ENCODE measurements at regions not wholly inside any gene's neighbourhood (a gene's known extent, or its start where the extent isn't known, plus 50 kb on each side); places are given as distances from the start of the nearest gene placed in this dataset.

DNA sequence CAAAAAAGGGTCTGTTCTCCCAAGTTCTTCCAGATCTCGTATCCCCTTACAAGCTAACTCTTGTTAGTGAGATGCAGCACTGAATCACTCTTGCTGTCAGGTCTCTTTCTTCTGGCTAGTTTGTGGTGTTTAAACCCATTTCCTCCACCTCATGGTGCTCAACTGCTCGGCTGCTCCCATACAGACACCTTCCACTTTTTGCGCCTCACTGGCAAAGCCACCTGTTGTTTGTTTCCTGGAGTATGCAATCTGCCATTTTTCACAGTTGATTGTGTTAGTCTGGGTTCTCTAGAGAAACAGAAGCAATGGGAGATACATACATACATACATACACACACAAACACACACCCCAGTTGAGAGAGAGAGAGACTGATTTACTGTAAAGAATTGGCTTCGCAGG, 124.4 kb upstream of the SP8 start:
- Histone ChIP-seq H4K20me1 (ENCODE audit: low read depth) (no peaks in the 10 kb centered on the region), H3K79me2 (ENCODE audit: low read depth) (no peaks in the 10 kb centered on the region), H2AFZ (replicated peaks) (no peak overlapping the region), H3K36me3 (no peaks in the 10 kb centered on the region), H3K4me3 (no peak overlapping the region), H3K9me3 (ENCODE audit: low read depth) (no peaks in the 10 kb centered on the region), H3K4me2 (no peak overlapping the region), H3K9ac (no peak overlapping the region), H3F3A (ENCODE audit: low read depth) (no peaks in the 10 kb centered on the region), H3K27ac (no peak overlapping the region), H3K27me3 (no peaks in the 10 kb centered on the region), H3K4me1 (peaks cover 7% of the 10 kb centered on the region)
- Mint-ChIP-seq H3K27me3 (ENCODE audit: insufficient read depth, low read depth) (peaks cover 3% of the 10 kb centered on the region), H3K27ac (no peak overlapping the region), H3K36me3 (no peaks in the 10 kb centered on the region), H3K4me3 (no peak overlapping the region), H3K9me3 (peaks cover 2% of the 10 kb centered on the region), H3K4me1 (peaks cover 8% of the 10 kb centered on the region)
- DNase-seq (ENCODE audit: low spot score), result no peak
- TF ChIP-seq EZH2phosphoT487 (IDR thresholded peaks at IDR 0.05), result no peak
- TF ChIP-seq, protein P1, sequence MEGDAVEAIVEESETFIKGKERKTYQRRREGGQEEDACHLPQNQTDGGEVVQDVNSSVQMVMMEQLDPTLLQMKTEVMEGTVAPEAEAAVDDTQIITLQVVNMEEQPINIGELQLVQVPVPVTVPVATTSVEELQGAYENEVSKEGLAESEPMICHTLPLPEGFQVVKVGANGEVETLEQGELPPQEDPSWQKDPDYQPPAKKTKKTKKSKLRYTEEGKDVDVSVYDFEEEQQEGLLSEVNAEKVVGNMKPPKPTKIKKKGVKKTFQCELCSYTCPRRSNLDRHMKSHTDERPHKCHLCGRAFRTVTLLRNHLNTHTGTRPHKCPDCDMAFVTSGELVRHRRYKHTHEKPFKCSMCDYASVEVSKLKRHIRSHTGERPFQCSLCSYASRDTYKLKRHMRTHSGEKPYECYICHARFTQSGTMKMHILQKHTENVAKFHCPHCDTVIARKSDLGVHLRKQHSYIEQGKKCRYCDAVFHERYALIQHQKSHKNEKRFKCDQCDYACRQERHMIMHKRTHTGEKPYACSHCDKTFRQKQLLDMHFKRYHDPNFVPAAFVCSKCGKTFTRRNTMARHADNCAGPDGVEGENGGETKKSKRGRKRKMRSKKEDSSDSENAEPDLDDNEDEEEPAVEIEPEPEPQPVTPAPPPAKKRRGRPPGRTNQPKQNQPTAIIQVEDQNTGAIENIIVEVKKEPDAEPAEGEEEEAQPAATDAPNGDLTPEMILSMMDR (IDR thresholded peaks at IDR 0.05), result no peak
- no peak for TF ChIP-seq EZH2 (IDR thresholded peaks at IDR 0.05)

DNA sequence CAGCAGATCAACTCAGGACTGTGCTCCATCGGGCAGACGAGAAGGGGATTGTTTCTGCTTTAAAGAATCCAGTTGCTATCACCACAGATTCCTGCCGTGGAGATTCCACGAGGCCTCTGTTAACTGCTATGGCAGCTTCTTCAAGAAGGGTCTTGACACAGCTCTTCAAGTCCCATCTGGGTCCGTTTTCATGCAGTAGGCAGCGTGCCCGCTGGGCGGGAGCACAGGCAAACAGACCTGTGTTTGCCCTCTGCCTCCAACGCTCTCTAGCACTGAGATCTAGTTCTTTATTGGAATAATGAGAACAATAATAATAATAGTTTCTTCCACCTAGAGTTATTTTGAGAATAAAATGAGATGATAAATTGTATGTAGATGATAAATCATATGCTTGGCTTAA, 127.2 kb upstream of the SP8 start:
- Histone ChIP-seq H3K36me3 (no peaks in the 10 kb centered on the region), H3K27ac (no peak overlapping the region), H3K4me2 (no peak overlapping the region), H3K9ac (no peak overlapping the region), H2AFZ (replicated peaks) (no peak overlapping the region), H3K4me3 (no peak overlapping the region), H3K27me3 (no peaks in the 10 kb centered on the region), H3K79me2 (ENCODE audit: low read depth) (no peaks in the 10 kb centered on the region), H3K4me1 (no peaks in the 10 kb centered on the region), H4K20me1 (ENCODE audit: low read depth) (no peaks in the 10 kb centered on the region), H3K9me3 (ENCODE audit: low read depth) (no peaks in the 10 kb centered on the region), H3F3A (ENCODE audit: low read depth) (no peaks in the 10 kb centered on the region)
- Mint-ChIP-seq H3K36me3 (no peaks in the 10 kb centered on the region), H3K4me3 (no peak overlapping the region), H3K27me3 (ENCODE audit: insufficient read depth, low read depth) (peaks cover under 1% of the 10 kb centered on the region), H3K9me3 (peaks cover 2% of the 10 kb centered on the region), H3K4me1 (peaks cover 14% of the 10 kb centered on the region), H3K27ac (no peak overlapping the region)
- TF ChIP-seq, protein P1 (IDR thresholded peaks at IDR 0.05), result no peak
- no peak for TF ChIP-seq EZH2phosphoT487 (IDR thresholded peaks at IDR 0.05)
- no peak for TF ChIP-seq EZH2 (IDR thresholded peaks at IDR 0.05)
- no peak for DNase-seq (ENCODE audit: low spot score)

DNA sequence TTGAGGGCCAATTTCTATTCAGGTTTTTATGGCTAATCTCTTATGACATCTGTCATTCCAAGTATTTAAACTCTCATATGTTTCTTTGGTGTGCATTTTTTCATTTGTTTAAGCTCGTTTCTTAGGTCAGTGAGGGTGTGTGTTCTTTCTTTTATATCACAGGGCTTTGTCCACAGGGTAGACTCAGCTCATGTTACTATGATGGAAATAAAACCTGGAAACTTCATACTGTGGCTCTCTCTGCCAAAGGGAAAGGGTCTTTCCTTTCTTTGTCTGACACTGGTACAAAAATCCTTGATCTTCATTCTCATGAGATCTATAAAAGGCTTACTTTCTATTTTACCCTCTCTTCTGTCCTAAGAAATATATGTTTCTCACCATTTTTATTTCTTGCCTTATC, 129.6 kb upstream of the SP8 start:
- TF ChIP-seq EZH2 (IDR thresholded peaks at IDR 0.05) (no peak), EZH2phosphoT487 (IDR thresholded peaks at IDR 0.05) (no peak)
- TF ChIP-seq, protein P1 (IDR thresholded peaks at IDR 0.05), result no peak
- DNase-seq (ENCODE audit: low spot score), result no peak
- Mint-ChIP-seq H3K36me3 (no peaks in the 10 kb centered on the region), H3K9me3 (peaks cover 2% of the 10 kb centered on the region), H3K4me1 (peaks cover 14% of the 10 kb centered on the region), H3K27ac (no peak overlapping the region), H3K27me3 (ENCODE audit: insufficient read depth, low read depth) (no peaks in the 10 kb centered on the region), H3K4me3 (no peak overlapping the region)
- H3K4me2 ChIP-seq, result no peak overlapping the region
- no peaks in the 10 kb centered on the region for H3K27me3 ChIP-seq
- H3K27ac ChIP-seq, result no peak overlapping the region
- H2AFZ ChIP-seq (replicated peaks), result no peak overlapping the region
- no peaks in the 10 kb centered on the region for H3K4me1 ChIP-seq
- H4K20me1 ChIP-seq (ENCODE audit: low read depth), result no peaks in the 10 kb centered on the region
- no peaks in the 10 kb centered on the region for H3K36me3 ChIP-seq
- H3K79me2 ChIP-seq (ENCODE audit: low read depth), result no peaks in the 10 kb centered on the region
- no peaks in the 10 kb centered on the region for H3F3A ChIP-seq (ENCODE audit: low read depth)
- H3K4me3 ChIP-seq, result no peak overlapping the region
- no peaks in the 10 kb centered on the region for H3K9me3 ChIP-seq (ENCODE audit: low read depth)
- no peak overlapping the region for H3K9ac ChIP-seq

Data from neural progenitor cell (in vitro differentiated cells).